Fibroblast of villous mesenchyme (primary cell): ENCODE measurements at regions not wholly inside any gene's neighbourhood (a gene's known extent, or its start where the extent isn't known, plus 50 kb on each side); places are given as distances from the start of the nearest gene placed in this dataset.
A peak's percentile ranks its signal among the peaks of the same experiment; 100 is the strongest.

ENCODE experiments used
- DNase-seq: peaks from one replicate; pipeline ENCODE4 v3.0.0-alpha.2; 2010; ENCODE audit warnings: low read depth
- H3K4me3 ChIP-seq: 2 replicates; pipeline ENCODE4 v1.5.1; 2011; ENCODE audit warnings: low read depth, mild to moderate bottlenecking, low read length
- TF ChIP-seq, protein P1 (sequence below): IDR thresholded peaks from 2 replicates; pipeline ENCODE4 v1.5.1; 2012; ENCODE audit warnings: low read depth, mild to moderate bottlenecking, low read length; ENCODE audit not compliant: insufficient read depth

DNA sequence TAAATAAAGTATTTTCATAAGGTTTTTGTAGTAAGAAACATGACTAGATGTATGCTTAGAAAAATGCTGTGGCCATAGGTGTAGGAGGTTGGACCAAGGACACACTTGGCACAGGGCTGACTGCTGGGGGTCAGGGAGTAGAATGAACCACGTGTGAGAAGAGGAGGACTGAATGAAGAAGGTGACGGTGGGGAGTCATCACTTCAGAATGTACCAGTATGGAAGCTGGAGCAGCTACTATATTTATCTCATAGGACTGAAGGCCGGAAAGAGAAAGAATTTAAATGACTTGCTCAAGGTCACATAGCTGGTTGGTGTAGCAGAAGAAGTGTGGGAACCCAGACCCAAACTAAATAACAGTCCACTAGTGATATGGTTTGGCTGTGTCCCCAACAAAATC lies 79.8 kb upstream of the HAO2 start:
- DNase-seq = peak; percentile 6

DNA sequence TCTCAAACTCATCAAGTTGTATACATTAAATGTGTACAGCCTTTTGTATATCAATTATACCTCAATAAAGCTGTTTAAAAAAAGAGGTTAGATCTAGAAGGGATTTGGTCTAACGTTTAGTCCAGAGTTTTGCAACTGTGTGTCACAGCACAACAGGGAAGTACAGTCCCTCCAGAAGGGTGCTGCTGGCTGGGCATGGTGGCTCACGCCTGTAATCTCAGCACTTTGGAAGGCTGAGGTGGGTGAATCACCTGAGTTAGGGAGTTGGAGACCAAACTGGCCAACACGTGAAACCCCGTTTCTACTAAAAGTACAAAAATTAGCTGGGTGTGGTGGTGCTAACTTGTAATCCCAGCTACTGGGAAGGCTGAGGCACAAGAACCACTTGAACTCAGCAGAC lies 78.3 kb upstream of the HAO2 start:
- H3K4me3 ChIP-seq = no peak overlapping the region
- TF ChIP-seq, protein P1, sequence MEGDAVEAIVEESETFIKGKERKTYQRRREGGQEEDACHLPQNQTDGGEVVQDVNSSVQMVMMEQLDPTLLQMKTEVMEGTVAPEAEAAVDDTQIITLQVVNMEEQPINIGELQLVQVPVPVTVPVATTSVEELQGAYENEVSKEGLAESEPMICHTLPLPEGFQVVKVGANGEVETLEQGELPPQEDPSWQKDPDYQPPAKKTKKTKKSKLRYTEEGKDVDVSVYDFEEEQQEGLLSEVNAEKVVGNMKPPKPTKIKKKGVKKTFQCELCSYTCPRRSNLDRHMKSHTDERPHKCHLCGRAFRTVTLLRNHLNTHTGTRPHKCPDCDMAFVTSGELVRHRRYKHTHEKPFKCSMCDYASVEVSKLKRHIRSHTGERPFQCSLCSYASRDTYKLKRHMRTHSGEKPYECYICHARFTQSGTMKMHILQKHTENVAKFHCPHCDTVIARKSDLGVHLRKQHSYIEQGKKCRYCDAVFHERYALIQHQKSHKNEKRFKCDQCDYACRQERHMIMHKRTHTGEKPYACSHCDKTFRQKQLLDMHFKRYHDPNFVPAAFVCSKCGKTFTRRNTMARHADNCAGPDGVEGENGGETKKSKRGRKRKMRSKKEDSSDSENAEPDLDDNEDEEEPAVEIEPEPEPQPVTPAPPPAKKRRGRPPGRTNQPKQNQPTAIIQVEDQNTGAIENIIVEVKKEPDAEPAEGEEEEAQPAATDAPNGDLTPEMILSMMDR = no peak
- DNase-seq = no peak

More for the DNA sequence above, 79.8 kb upstream of the HAO2 start:
- TF ChIP-seq, protein P1 = no peak
- no peak overlapping the region for H3K4me3 ChIP-seq

DNA sequence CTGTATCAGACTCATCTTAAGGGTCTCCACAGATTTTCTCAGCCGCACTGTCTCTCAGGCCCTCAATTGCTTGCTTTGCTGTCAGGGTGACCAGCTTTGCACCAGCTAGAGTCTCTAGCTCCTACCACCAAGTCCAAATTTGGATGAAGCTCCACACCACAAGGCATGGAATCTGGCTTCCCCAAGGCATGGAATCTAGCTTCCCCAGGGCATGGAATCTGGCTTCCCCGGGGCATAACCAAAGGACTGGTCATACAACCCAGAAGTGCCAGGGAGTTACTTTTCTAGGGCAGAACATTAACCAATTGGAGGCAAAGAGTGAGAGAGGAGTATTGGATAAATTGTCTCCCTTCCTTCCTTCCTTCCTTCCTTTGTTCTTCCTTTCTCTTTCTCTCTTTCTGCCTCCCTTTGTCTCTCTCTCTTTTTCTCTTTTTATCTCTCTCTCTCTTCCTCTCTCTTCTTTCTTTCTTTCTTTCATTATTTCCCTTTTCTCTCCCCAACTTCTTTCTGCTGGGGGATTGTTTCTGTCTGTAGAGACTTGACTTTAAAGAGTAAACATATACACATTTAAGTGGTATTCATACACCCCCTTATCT lies 76.9 kb upstream of the HAO2 start:
- TF ChIP-seq, protein P1 = no peak
- no peak overlapping the region for H3K4me3 ChIP-seq
- DNase-seq = no peak

DNA sequence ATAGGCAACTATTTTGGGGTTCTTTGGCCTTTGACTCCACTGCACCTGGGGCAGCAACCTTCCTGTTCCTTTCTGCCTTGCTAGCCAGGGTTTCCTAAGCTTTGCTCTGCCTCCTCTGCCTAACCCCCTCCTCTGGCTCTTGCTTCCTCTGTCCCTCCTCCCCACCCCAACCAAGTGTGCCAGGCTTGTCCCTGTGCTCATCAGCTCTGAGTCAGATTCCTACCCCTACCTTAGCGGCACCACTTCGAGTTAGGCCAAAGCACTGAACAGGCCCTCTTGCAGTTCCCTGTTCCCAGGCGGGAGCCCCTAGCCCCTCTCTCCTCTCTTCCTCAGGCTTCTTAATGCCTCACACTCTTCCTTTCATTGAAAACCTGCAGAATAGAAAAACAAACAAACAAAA lies 74.8 kb upstream of the HAO2 start:
- no peak for DNase-seq
- H3K4me3 ChIP-seq = no peak overlapping the region
- TF ChIP-seq, protein P1 = no peak

DNA sequence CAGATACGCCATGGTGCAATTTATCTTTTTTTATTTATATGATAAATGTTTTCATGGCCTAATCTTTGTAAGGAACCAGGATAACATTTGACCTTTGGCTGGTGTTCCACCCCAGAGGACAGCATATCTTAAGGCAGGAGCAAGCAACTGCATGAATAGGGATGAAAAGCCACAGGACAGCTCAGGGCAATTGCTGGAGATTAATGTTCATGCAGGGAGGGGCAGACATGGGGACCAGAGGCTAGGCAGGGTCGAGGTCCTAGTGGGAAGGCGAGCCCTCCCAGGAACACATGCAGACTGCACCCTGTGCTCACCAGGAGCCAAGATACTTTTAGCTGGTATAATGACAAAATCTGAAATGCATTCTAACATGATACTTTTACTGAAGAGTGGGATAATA lies 74.4 kb upstream of the HAO2 start:
- DNase-seq = no peak
- no peak overlapping the region for H3K4me3 ChIP-seq
- TF ChIP-seq, protein P1 = no peak

DNA sequence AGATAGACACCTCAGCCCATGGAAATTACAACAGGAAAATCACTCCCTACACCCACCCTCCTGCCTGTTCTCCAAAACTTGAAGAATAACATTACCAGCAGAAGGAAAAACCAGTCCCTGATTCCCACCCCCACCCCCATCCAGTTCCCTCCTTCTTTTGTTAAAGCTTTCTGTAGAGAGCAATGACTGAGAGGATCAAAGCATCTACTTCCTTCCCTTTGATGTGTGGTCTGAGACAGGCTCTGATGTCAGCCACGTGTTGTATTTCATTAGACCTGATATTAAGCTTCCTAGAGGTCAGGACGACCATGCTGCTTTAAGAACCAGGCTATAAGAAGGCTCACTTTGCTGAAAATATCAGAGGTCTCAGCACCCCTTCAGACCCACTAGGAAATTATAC lies 73.9 kb upstream of the HAO2 start:
- no peak overlapping the region for H3K4me3 ChIP-seq
- no peak for DNase-seq
- TF ChIP-seq, protein P1 = no peak

DNA sequence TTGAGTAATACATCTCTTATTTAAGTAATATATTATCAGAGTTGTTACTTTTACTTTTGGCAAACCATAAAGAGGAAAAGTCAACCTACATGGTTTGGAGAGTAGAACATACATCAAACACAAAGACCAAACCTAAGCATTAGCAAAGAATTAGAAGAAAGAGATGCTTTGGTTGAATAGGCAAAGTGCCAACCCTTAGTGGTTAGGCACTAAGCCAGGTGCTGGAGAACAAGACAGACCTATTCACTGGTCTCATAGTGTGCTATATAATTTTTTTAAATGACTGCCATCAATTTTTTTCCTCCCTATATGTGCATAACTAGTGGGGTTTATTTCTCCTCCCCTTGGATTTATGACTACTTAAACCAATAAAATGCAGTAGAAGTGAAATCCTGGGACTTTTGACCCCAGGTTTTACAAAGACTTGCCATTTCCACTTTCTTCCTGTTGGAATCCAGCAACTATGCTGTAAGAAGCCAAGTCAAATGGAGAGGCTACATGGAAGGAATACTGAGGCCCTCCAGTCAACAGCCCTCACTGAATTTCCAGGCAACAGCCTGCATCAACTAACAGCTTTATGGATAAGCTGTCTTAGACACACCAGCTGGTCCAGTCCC lies 69.8 kb upstream of the HAO2 start:
- TF ChIP-seq, protein P1 = no peak
- peak; percentile 18 for DNase-seq
- H3K4me3 ChIP-seq = no peak overlapping the region
